Smooth muscle cell (in vitro differentiated cells): ENCODE measurements at regions not wholly inside any gene's neighbourhood (a gene's known extent, or its start where the extent isn't known, plus 50 kb on each side); places are given as distances from the start of the nearest gene placed in this dataset.
A peak's percentile ranks its signal among the peaks of the same experiment; 100 is the strongest.

Experiments used
- DNase-seq: peaks from one replicate; lab custom pipeline; 2025; ENCODE audit not compliant: unreplicated experiment; lab: John Stamatoyannopoulos, UW
- H2AFZ ChIP-seq: fragments of 200-600 bp; sonication (generic); 2 replicates; pipeline ENCODE4 v1.6.0; 2016; ENCODE audit warnings: antibody characterized with exemption, low read depth, mild to moderate bottlenecking
- H3F3A ChIP-seq: fragments of 200-600 bp; sonication (generic); 2 replicates; pipeline ENCODE4 v1.6.0; 2017; ENCODE audit warnings: antibody characterized with exemption, low read depth
- H3K27ac ChIP-seq: fragments of 200-600 bp; sonication (generic); 2 replicates; pipeline ENCODE4 v1.5.1; 2016; ENCODE audit warnings: low read depth, mild to moderate bottlenecking
- H3K27me3 ChIP-seq: fragments of 200-600 bp; sonication (generic); 2 replicates; pipeline ENCODE4 v1.6.1; 2016; ENCODE audit warnings: low read depth, mild to moderate bottlenecking
- H3K36me3 ChIP-seq: fragments of 200-600 bp; sonication (generic); 2 replicates; pipeline ENCODE4 v1.5.1; 2016; ENCODE audit warnings: low read depth
- H3K4me1 ChIP-seq: fragments of 200-600 bp; sonication (generic); 2 replicates; pipeline ENCODE4 v1.5.1; 2016; ENCODE audit warnings: low read depth
- H3K4me2 ChIP-seq: fragments of 200-600 bp; sonication (generic); 2 replicates; pipeline ENCODE4 v1.6.0; 2016; ENCODE audit warnings: mild to moderate bottlenecking
- H3K4me3 ChIP-seq: fragments of 200-600 bp; sonication (generic); 2 replicates; pipeline ENCODE4 v1.5.1; 2016; ENCODE audit warnings: mild to moderate bottlenecking
- H3K79me2 ChIP-seq: fragments of 200-600 bp; sonication (generic); 2 replicates; pipeline ENCODE4 v1.6.0; 2016; ENCODE audit warnings: low read depth, mild to moderate bottlenecking
- H3K9ac ChIP-seq: fragments of 200-600 bp; sonication (generic); 2 replicates; pipeline ENCODE4 v1.6.0; 2016; ENCODE audit warnings: low read depth
- H3K9me3 ChIP-seq: fragments of 200-600 bp; sonication (generic); replicated peaks from 2 replicates; pipeline ENCODE4 v1.5.1; 2016; ENCODE audit warnings: low read depth
- H4K20me1 ChIP-seq: fragments of 200-600 bp; sonication (generic); 2 replicates; pipeline ENCODE4 v1.6.0; 2016; ENCODE audit warnings: low read depth
- CTCF ChIP-seq: fragments of 200-600 bp; sonication (generic); IDR thresholded peaks from 2 replicates; pipeline ENCODE4 v1.5.1; 2017; ENCODE audit warnings: borderline replicate concordance, mild to moderate bottlenecking, antibody characterized with exemption; ENCODE audit not compliant: insufficient read depth, poor library complexity, severe bottlenecking
- WGBS: methylation state at CpG from one replicate; pipeline ENCODE4 v1.1.7; 2016; ENCODE audit warnings: low lambda C conversion rate; 5-methylcytosine and 5-hydroxymethylcytosine counted together

- H3K4me3 ChIP-seq, result no peak overlapping the region
- H3F3A ChIP-seq, result no peaks in the 10 kb centered on the region
- no peaks in the 10 kb centered on the region for H3K4me1 ChIP-seq
- no peaks in the 10 kb centered on the region for H4K20me1 ChIP-seq
- peaks cover 8% of the 10 kb centered on the region for H3K9me3 ChIP-seq
- no peak for DNase-seq
- no peak overlapping the region for H2AFZ ChIP-seq
- no peak overlapping the region for H3K27ac ChIP-seq
- H3K4me2 ChIP-seq, result no peak overlapping the region
- no peak overlapping the region for H3K9ac ChIP-seq
- no peaks in the 10 kb centered on the region for H3K79me2 ChIP-seq
- no peaks in the 10 kb centered on the region for H3K36me3 ChIP-seq
- TF ChIP-seq CTCF, result no peak
- no peaks in the 10 kb centered on the region for H3K27me3 ChIP-seq
These were observed 189.2 kb downstream of the MBL2 start for GRCh38 chr10:52583336-52583735.

DNA sequence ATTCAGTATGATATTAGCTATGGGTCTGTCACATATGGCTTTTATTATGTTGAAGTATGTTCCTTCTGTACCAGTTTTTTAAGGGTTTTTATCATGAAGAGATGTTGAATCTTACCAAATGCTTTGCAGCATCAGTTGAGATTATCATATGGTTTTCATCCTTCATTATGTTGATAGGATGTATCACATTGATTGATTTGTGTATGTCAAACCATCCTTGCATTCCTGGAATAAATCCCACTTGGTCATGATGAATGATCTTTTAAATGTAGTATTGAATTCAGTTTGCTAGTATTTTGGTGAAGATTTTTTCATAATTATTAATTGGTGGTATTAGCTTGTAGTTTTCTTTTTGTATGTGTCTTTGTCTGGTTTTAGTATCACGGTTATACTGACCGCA, 185.9 kb downstream of the MBL2 start:
- Histone ChIP-seq H3K4me1 (no peaks in the 10 kb centered on the region), H3K4me2 (no peak overlapping the region), H4K20me1 (no peaks in the 10 kb centered on the region), H3K9ac (no peak overlapping the region), H3K79me2 (no peaks in the 10 kb centered on the region), H3K27ac (no peak overlapping the region), H3K36me3 (no peaks in the 10 kb centered on the region), H3K4me3 (no peak overlapping the region), H3K27me3 (no peaks in the 10 kb centered on the region), H2AFZ (no peak overlapping the region), H3F3A (no peaks in the 10 kb centered on the region), H3K9me3 (peaks cover 8% of the 10 kb centered on the region)
- 48% methylated on average over 2 of the region's 2 CpGs for WGBS
- no peak for TF ChIP-seq CTCF
- no peak for DNase-seq

- no peaks in the 10 kb centered on the region for H3K27me3 ChIP-seq
- H3K4me3 ChIP-seq, result peak overlapping the region; percentile 3
- DNase-seq, result no peak
- TF ChIP-seq CTCF, result no peak
- H3K4me1 ChIP-seq, result peaks cover 16% of the 10 kb centered on the region
- H4K20me1 ChIP-seq, result no peaks in the 10 kb centered on the region
- no peak overlapping the region for H3K27ac ChIP-seq
- H3K9ac ChIP-seq, result no peak overlapping the region
- H3K4me2 ChIP-seq, result peak overlapping the region; percentile 48
- H2AFZ ChIP-seq, result peak overlapping the region; percentile 25
- peaks cover 3% of the 10 kb centered on the region for H3F3A ChIP-seq
- H3K79me2 ChIP-seq, result no peaks in the 10 kb centered on the region
- no peaks in the 10 kb centered on the region for H3K36me3 ChIP-seq
- WGBS, result 75% methylated on average over 3 of the region's 3 CpGs
- no peaks in the 10 kb centered on the region for H3K9me3 ChIP-seq
These were observed 175.3 kb downstream of the MBL2 start for GRCh38 chr10:52597189-52597863.

DNA sequence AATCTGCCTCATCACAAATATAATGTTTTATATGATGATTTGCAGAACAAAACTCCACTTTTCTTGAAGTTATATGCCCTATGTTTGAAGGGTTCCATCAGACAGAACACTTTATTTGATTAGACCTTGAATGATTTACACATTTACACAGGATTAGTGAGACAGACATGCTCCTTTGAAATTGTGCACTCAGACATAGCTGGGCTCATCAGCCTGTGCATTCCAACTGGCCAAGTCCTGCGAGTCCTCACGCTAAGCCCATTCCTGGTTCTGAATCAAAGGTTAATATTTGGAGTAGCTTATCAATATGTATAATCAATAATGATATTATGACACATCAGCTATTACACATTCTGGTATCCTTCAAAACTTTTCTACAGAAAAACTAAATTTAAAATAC, 173.6 kb downstream of the MBL2 start:
- Histone ChIP-seq H3K9ac (no peak overlapping the region), H2AFZ (no peak overlapping the region), H3F3A (peaks cover 3% of the 10 kb centered on the region), H3K4me1 (peaks cover 16% of the 10 kb centered on the region), H3K9me3 (no peaks in the 10 kb centered on the region), H3K27me3 (no peaks in the 10 kb centered on the region), H3K4me3 (no peak overlapping the region), H4K20me1 (no peaks in the 10 kb centered on the region), H3K79me2 (no peaks in the 10 kb centered on the region), H3K27ac (peak overlapping the region; percentile 78), H3K4me2 (peak overlapping the region; percentile 75), H3K36me3 (no peaks in the 10 kb centered on the region)
- DNase-seq, result no peak
- WGBS, result 23% methylated on average over 2 of the region's 2 CpGs
- no peak for TF ChIP-seq CTCF
